ENCODE measurements at regions not wholly inside any gene's neighbourhood (a gene's known extent, or its start where the extent isn't known, plus 50 kb on each side); places are given as distances from the start of the nearest gene placed in this dataset.

GRCh38 chr3:61445924-61446323 is 115.4 kb upstream of the PTPRG start:
- intact Hi-C loops (cut with DNase I; ENCODE audit: low total_unique reads), result no loop called here
- TF ChIP-seq EP300 (IDR thresholded peaks at IDR 0.05) (no peak), CTCF (IDR thresholded peaks at IDR 0.05) (no peak), POLR2AphosphoS5 (IDR thresholded peaks at IDR 0.05) (no peak), POLR2A (IDR thresholded peaks at IDR 0.05) (no peak)
- no peak overlapping the region for H3K27ac ChIP-seq
- WGBS, 5 donors, result 88 to 92% (median 90%) methylated on average over 7 of the region's 7 CpGs
- DNase-seq, result no peak
- H3K36me3 ChIP-seq, result no peaks in the 10 kb centered on the region
- no peaks in the 10 kb centered on the region for H3K27me3 ChIP-seq
- no peaks in the 10 kb centered on the region for H3K9me3 ChIP-seq
- no peak overlapping the region for H3K4me3 ChIP-seq
- no peaks in the 10 kb centered on the region for H3K4me1 ChIP-seq

GRCh38 chr3:61446341-61446740 is 115.0 kb upstream of the PTPRG start:
- H3K9me3 ChIP-seq, result no peaks in the 10 kb centered on the region
- TF ChIP-seq CTCF (IDR thresholded peaks at IDR 0.05) (no peak), EP300 (IDR thresholded peaks at IDR 0.05) (no peak), POLR2AphosphoS5 (IDR thresholded peaks at IDR 0.05) (no peak)
- no peaks in the 10 kb centered on the region for H3K36me3 ChIP-seq
- intact Hi-C loops (cut with DNase I; ENCODE audit: low total_unique reads), result no loop called here
- H3K27ac ChIP-seq, result no peak overlapping the region
- no peaks in the 10 kb centered on the region for H3K4me1 ChIP-seq
- no peak overlapping the region for H3K4me3 ChIP-seq
- DNase-seq, result no peak
- no peaks in the 10 kb centered on the region for H3K27me3 ChIP-seq

- no peak overlapping the region for H3K27ac ChIP-seq
- TF ChIP-seq POLR2AphosphoS5 (IDR thresholded peaks at IDR 0.05) (no peak), CTCF (IDR thresholded peaks at IDR 0.05) (no peak), EP300 (IDR thresholded peaks at IDR 0.05) (no peak), POLR2A (IDR thresholded peaks at IDR 0.05) (no peak)
- DNase-seq, result no peak
- intact Hi-C loops (cut with DNase I; ENCODE audit: low total_unique reads), result no loop called here
- H3K36me3 ChIP-seq, result no peaks in the 10 kb centered on the region
- no peaks in the 10 kb centered on the region for H3K9me3 ChIP-seq
- H3K4me3 ChIP-seq, result no peak overlapping the region
- no peaks in the 10 kb centered on the region for H3K4me1 ChIP-seq
- WGBS, 5 donors, result 78 to 87% (median 80%) methylated on average over 2 of the region's 2 CpGs
- no peaks in the 10 kb centered on the region for H3K27me3 ChIP-seq
These were observed 113.0 kb upstream of the PTPRG start for GRCh38 chr3:61448378-61448777.

DNA sequence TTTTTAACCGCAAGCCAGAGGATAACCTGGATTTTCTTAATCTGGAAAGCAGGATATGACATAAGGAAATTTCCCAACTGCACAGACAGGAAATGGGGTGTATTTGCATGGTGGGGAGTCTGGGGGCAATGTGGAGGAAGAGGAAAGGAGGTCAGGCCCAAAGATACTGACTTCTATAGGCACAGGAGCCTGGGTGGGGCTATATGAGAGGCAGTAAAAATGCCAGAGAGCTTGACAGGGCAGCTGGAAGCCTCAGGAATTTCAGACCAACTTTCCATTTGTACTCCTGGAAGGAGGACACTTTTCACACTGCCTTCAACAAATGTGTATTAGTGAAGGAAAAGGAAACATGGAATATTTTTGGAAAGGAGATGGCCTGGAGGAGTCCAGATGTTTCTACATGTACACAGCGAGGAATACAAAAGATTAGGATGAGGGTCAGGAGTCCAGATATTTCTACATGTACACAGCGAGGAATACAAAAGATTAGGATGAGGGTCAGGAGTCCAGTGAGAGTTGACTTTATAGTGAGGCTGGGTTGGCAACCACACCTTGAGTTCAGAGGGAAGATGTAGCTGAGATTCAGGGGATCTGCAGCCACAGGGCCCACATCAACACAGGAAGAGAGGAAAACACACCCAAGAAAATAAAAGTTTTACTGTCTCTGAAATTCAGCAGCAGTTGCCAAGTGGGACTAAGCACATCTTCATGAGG is 111.9 kb upstream of the PTPRG start:
- no peaks in the 10 kb centered on the region for H3K36me3 ChIP-seq
- no peak overlapping the region for H3K27ac ChIP-seq
- DNase-seq, result no peak
- intact Hi-C loops (cut with DNase I; ENCODE audit: low total_unique reads), result no loop called here
- H3K27me3 ChIP-seq, result no peaks in the 10 kb centered on the region
- no peak for TF ChIP-seq CTCF (IDR thresholded peaks at IDR 0.05)
- no peak for TF ChIP-seq EP300 (IDR thresholded peaks at IDR 0.05)
- no peak for TF ChIP-seq POLR2A (IDR thresholded peaks at IDR 0.05)
- TF ChIP-seq POLR2AphosphoS5 (IDR thresholded peaks at IDR 0.05), result no peak
- 76 to 91% (median 88%) methylated on average over 3 of the region's 3 CpGs for WGBS, 5 donors
- no peak overlapping the region for H3K4me3 ChIP-seq
- no peaks in the 10 kb centered on the region for H3K9me3 ChIP-seq
- H3K4me1 ChIP-seq, result no peaks in the 10 kb centered on the region

Measured in stomach (tissue), 8 donors.